ENCODE measurements at regions not wholly inside any gene's neighbourhood (a gene's known extent, or its start where the extent isn't known, plus 50 kb on each side); places are given as distances from the start of the nearest gene placed in this dataset.

DNA sequence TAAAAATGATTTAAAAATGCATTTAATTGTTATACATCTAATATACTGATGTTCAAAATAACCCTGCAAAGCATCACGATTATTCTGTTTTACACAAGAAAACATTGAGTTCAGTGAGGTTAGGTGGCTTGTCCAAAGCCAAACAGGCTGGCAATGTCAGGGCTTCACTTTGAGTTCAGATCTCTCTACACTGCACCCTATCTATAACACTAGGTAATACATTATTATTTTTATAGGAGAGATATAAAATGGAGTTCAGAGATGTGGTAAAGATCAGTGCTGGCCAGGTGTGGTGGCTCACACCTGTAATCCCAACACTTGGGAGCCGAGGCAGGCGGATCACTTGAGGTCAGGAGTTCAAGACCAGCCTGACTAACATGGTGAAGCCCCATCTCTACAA lies 165.9 kb upstream of the MYO3A start:
- Histone ChIP-seq H3K4ac (replicated peaks; ENCODE audit: insufficient read length, low read depth, low read length) (no peak overlapping the region), H2BK12ac (ENCODE audit: low read depth, low read length) (no peak overlapping the region), H3K56ac (replicated peaks; ENCODE audit: insufficient read length, low read depth, low read length) (no peak overlapping the region), H2BK120ac (replicated peaks; ENCODE audit: low read depth, low read length) (no peak overlapping the region), H3K36me3 (ENCODE audit: control insufficient read depth in 2 of 4, insufficient read depth in 4 of 4, low read length in 3 of 4) (no peaks in the 10 kb centered on the region; a peak in 1 of 8 replicates), H3K18ac (ENCODE audit: extremely low read depth, low read length) (no peak overlapping the region), H4K91ac (replicated peaks; ENCODE audit: insufficient read length, low read length) (no peak overlapping the region), H2BK15ac (ENCODE audit: low read length) (no peak overlapping the region), H2AK5ac (ENCODE audit: low read depth, low read length) (no peak overlapping the region), H2AFZ (ENCODE audit: low read length) (no peak overlapping the region), H4K8ac (ENCODE audit: extremely low read depth, insufficient read depth, low read length) (no peak overlapping the region), H3K4me2 (ENCODE audit: insufficient read depth in 1 of 2, low read depth in 2 of 2, low read length in 2 of 2) (no peak overlapping the region), H3K4me3 (ENCODE audit: extremely low read depth in 1 of 4, insufficient read depth in 2 of 4, low read depth in 3 of 4, low read length in 4 of 4) (no peak overlapping the region), H3K27ac (ENCODE audit: low read depth, low read length) (no peak overlapping the region), H3K9ac (replicated peaks in 1 of 4; ENCODE audit: extremely low read depth in 1 of 4, low read depth in 3 of 4, low read length in 3 of 4) (no peak overlapping the region), H2BK20ac (ENCODE audit: low read length) (no peak overlapping the region), H3K23ac (ENCODE audit: insufficient read length) (no peak overlapping the region), H3K14ac (ENCODE audit: insufficient read length) (no peak overlapping the region), H3K79me2 (ENCODE audit: control insufficient read depth in 1 of 2, insufficient read depth in 2 of 2, low read length in 2 of 2) (no peaks in the 10 kb centered on the region), H3K4me1 (replicated peaks in 1 of 4; ENCODE audit: control insufficient read depth in 3 of 4, insufficient read depth in 4 of 4, low read length in 3 of 4) (peaks cover 0 to 19% (median 11%) of the 10 kb centered on the region in 4 experiments; a peak in 4 of 7 replicates), H2BK5ac (ENCODE audit: low read depth, low read length) (no peak overlapping the region), H4K5ac (ENCODE audit: insufficient read length, low read depth, low read length) (no peak overlapping the region), H4K20me1 (replicated peaks in 1 of 2; ENCODE audit: control insufficient read depth in 1 of 2, insufficient read depth in 2 of 2, low read length in 2 of 2) (no peaks in the 10 kb centered on the region), H3K23me2 (ENCODE audit: low read depth, low read length) (peaks cover 2% of the 10 kb centered on the region; the same call in 1 of the 2 replicates), H3K9me3 (ENCODE audit: insufficient read depth in 2 of 2, low read depth in 1 of 2, low read length in 1 of 2) (peaks cover 2 to 3% of the 10 kb centered on the region in 2 experiments; a peak in 3 of 4 replicates), H3K27me3 (replicated peaks in 1 of 4; ENCODE audit: control insufficient read depth in 3 of 4, extremely low read depth in 1 of 4, insufficient read depth in 3 of 4, low read length in 3 of 4) (peaks cover 0 to 4% (median 0%) of the 10 kb centered on the region in 4 experiments; a peak in 1 of 7 replicates), H3K79me1 (ENCODE audit: low read depth, low read length) (no peaks in the 10 kb centered on the region)
- WGBS, 2 experiments (ENCODE audit: extremely low coverage in 1 of 2, insufficient coverage in 1 of 2, insufficient read length in 1 of 2, insufficient replicate concordance in 2 of 2, low coverage in 1 of 2, low lambda C conversion rate in 2 of 2, missing lambda C conversion rate in 1 of 2), result 82% methylated on average over 3 of the region's 3 CpGs; no CpG with 5 or more reads in 1 of the 2 experiments
- DNase-seq (ENCODE audit: low read depth in 1 of 2, low spot score in 2 of 2) (no peak), FAIRE-seq (no peak)
- POLR2A ChIA-PET (ENCODE audit: partially characterized antibody), result no interaction called here
- CTCF ChIA-PET (ENCODE audit: partially characterized antibody), result interaction anchor here (0.6 to 2.7 kb wide), 6 partner anchors 9 to 1070 kb away, joined by 3 to 10 read pairs (median 3); no protein-coding TSS in a partner anchor
- TF ChIP-seq RNF2 (IDR thresholded peaks at IDR 0.05; ENCODE audit: borderline replicate concordance, low read depth, low read length, missing control alignments, poor library complexity, severe bottlenecking) (no peak), KDM5A (IDR thresholded peaks at IDR 0.05; ENCODE audit: low read length) (no peak), JUND (IDR thresholded peaks at IDR 0.05; ENCODE audit: low read length) (no peak), TAF1 (IDR thresholded peaks at IDR 0.05; ENCODE audit: low read depth, low read length) (no peak), PHF8 (conservative IDR thresholded peaks at IDR 0.05; ENCODE audit: low read depth, low read length) (no peak), ASH2L (IDR thresholded peaks at IDR 0.05; ENCODE audit: low read length) (no peak), BCL11A (IDR thresholded peaks at IDR 0.05; ENCODE audit: low read depth in 2 of 2, low read length in 2 of 2) (no peak), KDM1A (IDR thresholded peaks at IDR 0.05; ENCODE audit: borderline replicate concordance, low read length) (no peak), TAF7 (optimal IDR thresholded peaks at IDR 0.05; ENCODE audit: borderline replicate concordance, low read depth, low read length) (no peak), SP4 (IDR thresholded peaks at IDR 0.05; ENCODE audit: low read length) (no peak), POLR2AphosphoS5 (IDR thresholded peaks at IDR 0.05; ENCODE audit: low read depth, low read length) (no peak), CHD2 (IDR thresholded peaks at IDR 0.05; ENCODE audit: low read length) (no peak), CBX8 (IDR thresholded peaks at IDR 0.05; ENCODE audit: borderline replicate concordance, low read depth, low read length) (no peak), ZNF274 (IDR thresholded peaks at IDR 0.05; ENCODE audit: borderline replicate concordance, extremely low read depth, low read length) (no peak), SIX5 (IDR thresholded peaks at IDR 0.05; ENCODE audit: low read depth, low read length) (no peak), RXRA (IDR thresholded peaks at IDR 0.05; ENCODE audit: insufficient read depth, low read depth, low read length) (no peak)
